IMR-90 (cell line): ENCODE measurements at regions not wholly inside any gene's neighbourhood (a gene's known extent, or its start where the extent isn't known, plus 50 kb on each side); places are given as distances from the start of the nearest gene placed in this dataset.

ENCODE experiments used
- ATAC-seq: fragments of 200-7000 bp; cut with Tn5 transposase; 2 replicates; pipeline ENCODE4 v1.9.1; 2020; ENCODE audit warnings: low read depth, mild to moderate bottlenecking, moderate library complexity
- BruUV-seq: library from RNA; stranded (reverse); fragments of 400-500 nt; replicated peaks from 2 replicates; lab custom pipeline; 2021; lab: Mats Ljungman, UMichigan
- CTCF ChIA-PET: fragments of 300-600 bp; formaldehyde crosslinking; extraction: SDS; loops from one replicate; lab custom pipeline; 2021; ENCODE audit warnings: antibody characterized with exemption; lab: Yijun Ruan, JAX
- POLR2A ChIA-PET: fragments of 300-600 bp; sonication (Branson Sonifier 250); formaldehyde crosslinking; loops from one replicate; lab custom pipeline; 2022; ENCODE audit warnings: antibody characterized with exemption; ENCODE audit not compliant: unreplicated experiment; lab: Charles Lee
- DNase-seq: peaks from one replicate; pipeline ENCODE4 v3.0.0; 2013
- H2AFZ ChIP-seq: replicated peaks from 2 replicates; pipeline ENCODE3; 2013; ENCODE audit warnings: low read length, mild to moderate bottlenecking; ENCODE audit not compliant: poor library complexity
- H2AK5ac ChIP-seq: 2 replicates; pipeline ENCODE4 v1.6.1; 2013; ENCODE audit warnings: low read depth, low read length, inconsistent platforms
- H2AK9ac ChIP-seq: replicated peaks from 2 replicates; pipeline ENCODE3; 2013; ENCODE audit warnings: mild to moderate bottlenecking, low read depth, low read length, moderate library complexity; ENCODE audit not compliant: poor library complexity
- H2BK120ac ChIP-seq: 2 replicates; pipeline ENCODE4 v1.6.1; 2013; ENCODE audit warnings: low read depth, low read length, inconsistent platforms
- H2BK15ac ChIP-seq: 3 replicates; pipeline ENCODE4 v1.6.1; 2013; ENCODE audit warnings: low read depth, low read length, inconsistent platforms
- H2BK20ac ChIP-seq: 2 replicates; pipeline ENCODE4 v1.6.1; 2013; ENCODE audit warnings: low read depth, mild to moderate bottlenecking, inconsistent platforms, low read length, moderate library complexity
- H2BK5ac ChIP-seq: 2 replicates; pipeline ENCODE4 v1.6.1; 2013; ENCODE audit warnings: mild to moderate bottlenecking, low read depth, low read length, inconsistent platforms; ENCODE audit not compliant: poor library complexity, severe bottlenecking
- H3K14ac ChIP-seq: replicated peaks from 2 replicates; pipeline ENCODE4 v1.6.1; 2013; ENCODE audit warnings: low read depth, low read length, inconsistent platforms
- H3K18ac ChIP-seq: 2 replicates; pipeline ENCODE4 v1.6.1; 2013; ENCODE audit warnings: low read depth, low read length, control low read depth
- H3K23ac ChIP-seq: 2 replicates; pipeline ENCODE4 v1.6.1; 2013; ENCODE audit warnings: low read depth, low read length, inconsistent platforms
- H3K27ac ChIP-seq: 2 replicates; pipeline ENCODE4 v1.5.1; 2013; ENCODE audit warnings: mild to moderate bottlenecking, control low read depth, low read length; ENCODE audit not compliant: insufficient read depth
- H3K27me3 ChIP-seq: 2 replicates; pipeline ENCODE4 v1.6.1; 2013; ENCODE audit warnings: low read length; ENCODE audit not compliant: control insufficient read depth, insufficient read depth
- H3K36me3 ChIP-seq: 2 replicates; pipeline ENCODE4 v1.6.1; 2013; ENCODE audit warnings: low read length, mixed read lengths; ENCODE audit not compliant: control insufficient read depth, insufficient read depth
- H3K4ac ChIP-seq: 2 replicates; pipeline ENCODE4 v1.6.1; 2013; ENCODE audit warnings: low read depth, low read length, inconsistent platforms
- H3K4me1 ChIP-seq: 2 replicates; pipeline ENCODE4 v1.6.1; 2013; ENCODE audit warnings: low read length, mixed read lengths; ENCODE audit not compliant: control insufficient read depth, insufficient read depth
- H3K4me2 ChIP-seq: 2 replicates; pipeline ENCODE4 v1.6.1; 2013; ENCODE audit warnings: low read depth, mild to moderate bottlenecking, control low read depth, low read length, moderate library complexity
- H3K4me3 ChIP-seq: 2 replicates; pipeline ENCODE4 v1.5.1; 2013; ENCODE audit warnings: low read depth, mild to moderate bottlenecking, control low read depth, low read length, moderate library complexity; ENCODE audit not compliant: insufficient read depth
- H3K56ac ChIP-seq: 2 replicates; pipeline ENCODE4 v1.6.1; 2013; ENCODE audit warnings: low read length, inconsistent platforms; ENCODE audit not compliant: insufficient read depth; ENCODE audit errors: extremely low read depth
- H3K79me1 ChIP-seq, 2 experiments: 2 replicates each; pipeline ENCODE4 v1.6.1; 2013; ENCODE audit warnings: low read length in 2 of 2, inconsistent platforms in 1 of 2, low read depth in 1 of 2
- H3K9ac ChIP-seq: 2 replicates; pipeline ENCODE4 v1.6.1; 2013; ENCODE audit warnings: low read depth, low read length, control low read depth
- H3K9me1 ChIP-seq: 2 replicates; pipeline ENCODE4 v1.6.1; 2013; ENCODE audit warnings: low read length, inconsistent platforms; ENCODE audit not compliant: insufficient read depth
- H3K9me3 ChIP-seq: 2 replicates; pipeline ENCODE4 v1.6.1; 2013; ENCODE audit warnings: low read length; ENCODE audit not compliant: control insufficient read depth, insufficient read depth
- H4K20me1 ChIP-seq: 2 replicates; pipeline ENCODE4 v1.6.1; 2013; ENCODE audit warnings: low read length, inconsistent platforms; ENCODE audit not compliant: insufficient read depth
- H4K5ac ChIP-seq: 2 replicates; pipeline ENCODE4 v1.6.1; 2013; ENCODE audit warnings: mild to moderate bottlenecking, low read depth, low read length, control low read depth
- H4K8ac ChIP-seq, 2 experiments: 2 replicates each; pipeline ENCODE4 v1.6.1; 2013; ENCODE audit warnings: low read depth in 2 of 2, low read length in 2 of 2, control low read depth in 1 of 2, inconsistent platforms in 1 of 2
- H4K91ac ChIP-seq: 2 replicates; pipeline ENCODE4 v1.6.1; 2013; ENCODE audit warnings: low read depth, low read length, inconsistent platforms; ENCODE audit not compliant: insufficient read depth
- MAFK ChIP-seq: IDR thresholded peaks from 2 replicates; pipeline ENCODE4 v1.6.1; 2012; ENCODE audit warnings: low read depth, low read length, improper control_type of control experiment
- RAD21 ChIP-seq: IDR thresholded peaks from 2 replicates; pipeline ENCODE4 v1.6.1; 2012; ENCODE audit warnings: low read length, improper control_type of control experiment
- WGBS, 2 experiments: methylation state at CpG; one replicate each; pipeline versions ENCODE4 v1.1.5 to v1.1.7; 2013; ENCODE audit warnings: missing lambda C conversion rate in 2 of 2; ENCODE audit not compliant: insufficient read length in 1 of 2; ENCODE audit errors: extremely low coverage in 2 of 2; 5-methylcytosine and 5-hydroxymethylcytosine counted together
- dilution Hi-C: fragments of 300-500 bp; cut with HindIII; formaldehyde crosslinking; loops from one replicate; pipeline ENCODE4 v1.14.3; 2018; ENCODE audit warnings: low sequenced_read_pairs; ENCODE audit not compliant: unreplicated experiment
- in situ Hi-C: fragments of 300-500 bp; cut with MboI; formaldehyde crosslinking; loops from 3 replicates; pipeline ENCODE4 v1.14.3; 2019; ENCODE audit warnings: low sequenced_read_pairs, inconsistent platforms, mixed read lengths
- intact Hi-C: fragments of 100-400 bp; cut with micrococcal nuclease; formaldehyde crosslinking; loops from 2 replicates; pipeline ENCODE4 v1.10.0; 2022

DNA sequence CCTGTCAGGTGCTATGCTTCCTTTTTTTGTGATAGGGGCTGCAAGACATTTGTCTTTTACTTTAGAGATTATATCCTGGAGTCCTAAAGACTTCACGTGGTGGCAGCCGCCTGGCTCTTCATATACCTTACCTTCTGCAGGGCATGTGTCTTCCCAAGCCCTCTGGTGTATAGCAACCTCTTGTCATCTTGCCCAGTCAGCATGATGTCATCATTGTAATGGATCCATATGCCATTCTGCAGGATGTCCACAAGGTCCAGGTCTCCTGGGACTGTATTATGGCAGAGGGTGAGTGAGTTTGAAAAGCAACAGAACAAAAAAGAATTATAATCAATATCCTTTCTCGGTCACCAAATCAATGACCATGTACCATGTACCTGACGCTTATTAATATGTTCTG is 82.2 kb upstream of the SCOC start:
- no peak overlapping the region for H4K8ac ChIP-seq
- H3K4me3 ChIP-seq: no peak overlapping the region

More for the DNA sequence above, 82.2 kb upstream of the SCOC start:
- H2BK120ac ChIP-seq: no peak overlapping the region
- H4K91ac ChIP-seq: no peak overlapping the region
- 0 out of 2 replicates have a peak, but pooled peaks cover 3% of the 10 kb centered on the region for H3K9me1 ChIP-seq
- H3K4me2 ChIP-seq: no peak overlapping the region
- no peaks in the 10 kb centered on the region for H3K36me3 ChIP-seq
- H2BK5ac ChIP-seq: no peak overlapping the region
- no peak for ATAC-seq
- H3K14ac ChIP-seq: no peak overlapping the region
- ChIA-PET CTCF (no interaction called here), POLR2A (no interaction called here)
- intact Hi-C loops (no loop called here), in situ Hi-C loops (no loop called here), dilution Hi-C loops (no loop called here)
- H4K5ac ChIP-seq: no peak overlapping the region
- peaks cover 2% of the 10 kb centered on the region for H3K4me1 ChIP-seq
- H2BK15ac ChIP-seq: no peak overlapping the region
- no peak overlapping the region for H3K9ac ChIP-seq
- DNase-seq: peak; percentile 57
- no peaks in the 10 kb centered on the region for H3K9me3 ChIP-seq
- H3K23ac ChIP-seq: no peak overlapping the region
- BruUV-seq: no TSS peak
- H4K20me1 ChIP-seq: no peaks in the 10 kb centered on the region
- H3K27ac ChIP-seq: no peak overlapping the region
- TF ChIP-seq MAFK (peak; percentile 68; the same call in 1 of the 2 replicates), RAD21 (no peak)
- H3K4ac ChIP-seq: no peak overlapping the region
- no peaks in the 10 kb centered on the region for H3K79me1 ChIP-seq
- H3K56ac ChIP-seq: no peak overlapping the region
- H3K18ac ChIP-seq: no peak overlapping the region
- no peak overlapping the region for H2AK5ac ChIP-seq
- no peak overlapping the region for H2AK9ac ChIP-seq
- WGBS, 2 experiments: 60% methylated on average over 1 of the region's 4 CpGs; no CpG with 5 or more reads in 1 of the 2 experiments
- H2BK20ac ChIP-seq: no peak overlapping the region
- H3K27me3 ChIP-seq: peaks cover 26% of the 10 kb centered on the region
- no peak overlapping the region for H2AFZ ChIP-seq
